Right ventricle myocardium inferior (tissue), 1 donor: ENCODE measurements at regions not wholly inside any gene's neighbourhood (a gene's known extent, or its start where the extent isn't known, plus 50 kb on each side); places are given as distances from the start of the nearest gene placed in this dataset.
"Not testable (repeated sequence)": the region's sequence is repeated elsewhere in the genome, so short reads cannot be mapped to it uniquely, and the experiment has no call there.

ENCODE experiments used
- ATAC-seq: fragments of 200-7000 bp; cut with Tn5 transposase; one replicate; pipeline ENCODE4 v1.9.1; 2020; ENCODE audit warnings: mild to moderate bottlenecking, moderate library complexity
- DNase-seq: peaks from one replicate; pipeline ENCODE4 v3.0.0; 2021; ENCODE audit errors: missing footprints
- intact Hi-C: fragments of 100-400 bp; cut with DNase I; formaldehyde crosslinking; loops from one replicate; pipeline ENCODE4 v1.11.0; 2022
- donor health status: DM: no; HTN: yes; CAD: no; lungs with severe emphysema.

GRCh38 chrY:5877617-5878016 lies 368.4 kb upstream of the TSPY2 start:
- DNase-seq, ATAC-seq, intact Hi-C loops: not testable (repeated sequence)

DNA sequence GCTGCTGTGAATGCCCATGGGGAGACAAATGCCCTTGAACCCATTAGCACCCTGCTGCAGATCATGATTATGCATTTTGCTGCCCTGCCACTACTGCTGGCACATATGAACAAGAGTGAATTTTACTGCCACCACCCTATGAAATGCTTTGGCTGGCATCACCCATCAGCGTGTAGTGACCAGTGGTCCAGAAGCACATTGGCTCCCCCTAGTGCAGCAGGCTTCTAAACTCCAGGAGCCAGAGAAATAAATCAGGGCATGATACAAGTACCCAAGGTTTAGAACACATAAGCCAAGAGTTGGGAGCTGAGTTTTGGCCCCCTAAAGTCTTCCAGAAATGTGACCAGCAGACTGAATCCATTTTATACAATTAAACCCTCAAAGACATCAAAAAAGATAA lies 355.4 kb upstream of the TSPY2 start:
- DNase-seq, ATAC-seq, intact Hi-C loops: not testable (repeated sequence)

- intact Hi-C loops, ATAC-seq, DNase-seq: not testable (repeated sequence)
These were observed 349.3 kb upstream of the TSPY2 start for GRCh38 chrY:5896688-5897087.

DNA sequence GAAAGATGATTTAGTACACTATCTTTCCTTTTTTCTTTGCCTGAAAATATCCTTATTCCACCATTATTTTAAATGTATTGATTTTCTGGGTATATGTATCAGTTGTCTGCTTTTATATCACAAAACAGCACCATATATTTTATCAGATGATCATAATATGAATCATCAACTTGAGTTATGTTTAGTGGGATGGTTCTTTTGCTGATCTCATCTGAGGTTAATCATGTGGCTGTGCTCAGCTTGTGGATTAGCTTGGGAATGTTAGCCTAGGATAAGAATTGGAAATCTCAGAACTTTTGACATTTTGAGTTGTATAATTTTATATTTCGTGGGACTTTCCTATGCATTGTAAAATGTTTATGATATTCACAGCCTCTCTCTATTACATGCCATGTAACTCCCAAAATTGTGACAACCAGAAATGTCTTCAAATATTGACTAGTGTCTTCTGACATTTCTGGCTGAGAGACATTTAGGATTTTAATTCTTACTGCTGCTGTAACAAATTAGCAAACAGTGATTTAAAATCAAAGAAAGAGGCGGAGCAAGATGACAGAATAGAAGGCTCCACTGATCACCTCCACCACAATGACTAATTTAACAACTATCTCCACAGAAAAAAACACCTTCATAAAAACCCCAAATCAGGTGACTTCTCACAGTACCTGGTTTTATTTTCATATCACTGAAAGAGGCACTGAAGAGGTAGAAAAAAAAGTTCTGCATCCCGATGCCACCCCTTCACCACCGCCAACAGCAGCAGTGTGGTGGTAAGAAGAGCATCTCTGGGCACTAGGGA lies 337.1 kb upstream of the TSPY2 start:
- intact Hi-C loops, ATAC-seq, DNase-seq: not testable (repeated sequence)

DNA sequence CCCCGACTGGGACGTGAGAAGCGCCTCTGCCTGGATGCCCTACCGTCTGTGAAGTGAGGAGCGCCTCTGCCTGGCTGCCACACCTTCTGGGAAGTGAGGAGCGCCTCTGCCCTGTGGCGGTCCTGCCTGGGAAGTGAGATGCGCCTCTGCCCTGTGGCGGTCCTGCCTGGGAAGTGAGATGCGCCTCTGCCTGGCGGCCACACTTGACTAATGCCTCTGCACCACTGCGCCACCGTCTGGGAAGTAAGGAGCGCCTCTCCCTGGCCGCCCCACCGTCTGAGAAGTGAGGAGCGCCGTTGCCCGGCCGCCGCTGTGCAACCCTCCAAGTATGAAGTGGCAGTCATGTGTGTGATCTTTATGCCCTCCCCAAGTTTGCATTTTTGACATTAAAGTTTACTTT lies 307.6 kb upstream of the TSPY2 start:
- intact Hi-C loops, ATAC-seq, DNase-seq: not testable (repeated sequence)

- ATAC-seq, intact Hi-C loops, DNase-seq: not testable (repeated sequence)
These were observed 299.5 kb upstream of the TSPY2 start for GRCh38 chrY:5946380-5947119.

DNA sequence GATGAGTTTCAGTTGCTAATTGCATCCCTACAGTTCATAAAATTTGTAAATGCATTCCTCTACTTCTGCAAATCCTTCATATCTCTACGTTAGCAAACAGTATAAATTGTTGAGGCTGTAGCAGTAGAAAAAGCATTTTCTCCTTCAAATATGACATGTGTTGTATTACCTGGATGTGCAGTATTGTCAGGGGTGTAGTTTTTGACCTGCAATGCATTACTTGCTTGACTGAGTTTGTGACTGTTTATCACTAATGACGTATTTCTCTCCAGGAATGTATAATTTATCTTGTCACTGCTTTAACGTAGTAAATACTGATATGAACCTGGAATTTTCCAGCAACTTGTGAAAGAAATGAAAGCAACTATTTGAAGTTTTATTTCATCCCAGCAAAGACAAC lies 279.0 kb upstream of the TSPY2 start:
- intact Hi-C loops, DNase-seq, ATAC-seq: not testable (repeated sequence)

DNA sequence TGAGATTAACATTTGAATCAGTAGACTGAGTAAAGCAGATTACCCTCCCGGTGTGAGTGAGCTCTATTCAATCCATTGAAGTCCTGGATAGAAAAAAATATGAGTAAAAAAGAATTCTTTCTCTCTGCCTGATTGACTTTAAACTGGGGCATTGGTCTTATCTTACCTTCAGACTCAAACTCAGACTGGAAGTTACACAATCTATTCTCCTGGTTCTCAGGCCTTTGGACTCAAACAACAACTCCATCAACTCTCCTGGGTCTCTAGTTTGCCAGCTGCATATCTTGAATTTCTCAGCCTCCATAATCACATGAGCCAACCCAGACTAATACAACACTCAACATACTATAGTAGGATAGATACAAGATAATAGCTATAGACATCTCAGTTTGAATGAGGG lies 255.4 kb upstream of the TSPY2 start:
- intact Hi-C loops, DNase-seq: not testable (repeated sequence)
- ATAC-seq, result peak; percentile 34
